ENCODE measurements at regions not wholly inside any gene's neighbourhood (a gene's known extent, or its start where the extent isn't known, plus 50 kb on each side); places are given as distances from the start of the nearest gene placed in this dataset.

DNA sequence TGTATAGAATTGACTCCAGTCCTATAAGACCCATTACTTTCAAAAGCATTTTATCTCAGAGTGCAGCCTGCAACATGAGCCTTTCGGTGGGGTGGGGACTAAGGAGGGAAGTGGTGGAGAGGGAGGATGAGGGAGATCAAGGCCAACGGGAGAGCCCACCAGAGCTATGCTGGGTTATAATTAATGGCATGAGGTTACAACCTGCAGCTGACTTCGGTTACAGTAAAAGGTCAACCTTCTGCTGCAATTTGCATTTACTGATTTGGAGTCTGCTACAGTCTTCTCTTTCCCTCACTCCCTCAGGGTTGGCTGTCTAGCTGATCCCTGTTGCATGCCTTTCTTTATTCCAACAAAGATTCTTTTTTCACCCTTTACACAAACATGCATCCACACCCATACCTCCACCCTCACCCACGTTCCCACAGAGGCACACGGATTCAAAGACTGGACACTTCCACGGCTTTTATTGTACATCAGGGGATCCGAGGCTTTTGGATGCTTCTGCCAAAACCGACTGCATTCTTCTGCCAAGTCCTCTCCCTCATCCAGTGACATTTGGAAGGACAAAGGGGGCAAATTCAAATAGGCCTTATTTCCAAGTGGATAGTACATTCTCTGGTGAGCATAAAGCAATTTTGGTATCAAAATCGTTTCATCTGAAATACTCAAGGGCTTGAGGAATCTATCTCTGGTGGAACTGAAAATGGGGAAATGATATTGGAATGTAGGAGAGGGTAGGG is 381.2 kb downstream of the NFIB start:
- Histone ChIP-seq H3K27me3 (replicated peaks in 1 of 4; ENCODE audit: control extremely low read depth in 1 of 4, control insufficient read depth in 3 of 4, insufficient read depth in 4 of 4, low read length in 3 of 4) (no peaks in the 10 kb centered on the region), H3K36me3 (replicated peaks in 1 of 2; ENCODE audit: control extremely low read depth in 1 of 2, control insufficient read depth in 1 of 2, extremely low read depth in 1 of 2, insufficient read depth in 2 of 2, low read length in 1 of 2) (no peaks in the 10 kb centered on the region), H4K20me1 (ENCODE audit: control insufficient read depth, insufficient read depth, low read length, poor library complexity, severe bottlenecking) (no peaks in the 10 kb centered on the region), H3K79me2 (ENCODE audit: control insufficient read depth, insufficient read depth, low read length) (no peaks in the 10 kb centered on the region), H2AFZ (ENCODE audit: insufficient read depth, low read depth, low read length, poor library complexity, severe bottlenecking) (no peak overlapping the region), H3K27ac (ENCODE audit: low read length in 2 of 2) (no peak overlapping the region), H3K9me3 (ENCODE audit: control extremely low read depth in 1 of 3, control insufficient read depth in 2 of 3, insufficient read depth in 1 of 3, low read length in 2 of 3) (no peaks in the 10 kb centered on the region), H3K4me3 (ENCODE audit: control extremely low read depth in 1 of 5, extremely low read depth in 1 of 5, insufficient read depth in 1 of 5, low read depth in 2 of 5, low read length in 4 of 5) (no peak overlapping the region), H3K9ac (ENCODE audit: low read length) (no peak overlapping the region), H3K4me1 (ENCODE audit: control insufficient read depth in 2 of 2, insufficient read depth in 2 of 2, low read length in 2 of 2) (no peaks in the 10 kb centered on the region), H3K4me2 (replicated peaks; ENCODE audit: low read depth, low read length, poor library complexity, severe bottlenecking) (no peak overlapping the region)
- Mint-ChIP-seq H3K4me1 (no peaks in the 10 kb centered on the region), H3K27me3 (no peaks in the 10 kb centered on the region), H3K9me3 (ENCODE audit: insufficient read depth) (no peaks in the 10 kb centered on the region), H3K4me3 (no peak overlapping the region), H3K27ac (no peak overlapping the region)
- ATAC-seq (ENCODE audit: low read depth) (no peak), DNase-seq (no peak)
- POLR2A ChIA-PET: no interaction called here
- CTCF ChIA-PET: no interaction called here
- TF ChIP-seq EZH2 (IDR thresholded peaks at IDR 0.05; ENCODE audit: borderline replicate concordance, insufficient read depth, low read depth, low read length, poor library complexity, severe bottlenecking): no peak
- TF ChIP-seq, protein P1, sequence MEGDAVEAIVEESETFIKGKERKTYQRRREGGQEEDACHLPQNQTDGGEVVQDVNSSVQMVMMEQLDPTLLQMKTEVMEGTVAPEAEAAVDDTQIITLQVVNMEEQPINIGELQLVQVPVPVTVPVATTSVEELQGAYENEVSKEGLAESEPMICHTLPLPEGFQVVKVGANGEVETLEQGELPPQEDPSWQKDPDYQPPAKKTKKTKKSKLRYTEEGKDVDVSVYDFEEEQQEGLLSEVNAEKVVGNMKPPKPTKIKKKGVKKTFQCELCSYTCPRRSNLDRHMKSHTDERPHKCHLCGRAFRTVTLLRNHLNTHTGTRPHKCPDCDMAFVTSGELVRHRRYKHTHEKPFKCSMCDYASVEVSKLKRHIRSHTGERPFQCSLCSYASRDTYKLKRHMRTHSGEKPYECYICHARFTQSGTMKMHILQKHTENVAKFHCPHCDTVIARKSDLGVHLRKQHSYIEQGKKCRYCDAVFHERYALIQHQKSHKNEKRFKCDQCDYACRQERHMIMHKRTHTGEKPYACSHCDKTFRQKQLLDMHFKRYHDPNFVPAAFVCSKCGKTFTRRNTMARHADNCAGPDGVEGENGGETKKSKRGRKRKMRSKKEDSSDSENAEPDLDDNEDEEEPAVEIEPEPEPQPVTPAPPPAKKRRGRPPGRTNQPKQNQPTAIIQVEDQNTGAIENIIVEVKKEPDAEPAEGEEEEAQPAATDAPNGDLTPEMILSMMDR (IDR thresholded peaks at IDR 0.05): no peak
- 80% methylated on average over 4 of the region's 9 CpGs for WGBS (ENCODE audit: insufficient coverage)
- intact Hi-C loops (cut with micrococcal nuclease): no loop called here

DNA sequence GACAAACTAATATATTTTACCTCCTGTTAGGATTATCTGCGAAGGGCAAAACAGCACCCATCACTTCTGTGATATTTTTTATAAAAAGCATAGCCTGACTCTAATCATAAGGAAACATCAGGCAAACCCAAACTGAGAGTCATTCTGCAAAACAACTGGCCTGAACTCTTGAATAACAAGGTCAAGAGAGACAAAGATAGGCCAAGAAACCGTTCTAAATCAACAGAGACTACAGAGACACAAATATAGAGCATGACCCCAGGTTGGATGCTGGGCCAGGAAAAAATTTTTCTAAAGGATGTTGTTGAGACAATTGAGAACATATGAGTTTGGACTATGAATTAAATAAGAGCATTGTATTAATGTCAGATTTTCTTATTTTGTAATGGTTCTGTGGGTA is 384.9 kb downstream of the NFIB start:
- no peak overlapping the region for H3K4me3 Mint-ChIP-seq
- H2AFZ ChIP-seq (ENCODE audit: insufficient read depth, low read depth, low read length, poor library complexity, severe bottlenecking): no peak overlapping the region
- ChIA-PET CTCF (no interaction called here), POLR2A (no interaction called here)
- no CpG with 5 or more reads among the region's 2 CpGs for WGBS (ENCODE audit: insufficient coverage)
- no peak overlapping the region for H3K9ac ChIP-seq (ENCODE audit: low read length)
- H3K4me1 Mint-ChIP-seq: no peaks in the 10 kb centered on the region
- ATAC-seq (ENCODE audit: low read depth) (no peak), DNase-seq (no peak)
- H3K4me2 ChIP-seq (replicated peaks; ENCODE audit: low read depth, low read length, poor library complexity, severe bottlenecking): no peak overlapping the region
- no peaks in the 10 kb centered on the region for H3K27me3 Mint-ChIP-seq
- peaks cover 2% of the 10 kb centered on the region for H3K9me3 Mint-ChIP-seq (ENCODE audit: insufficient read depth)
- peaks cover 0 to 3% (median 0%) of the 10 kb centered on the region in 3 donors for H3K9me3 ChIP-seq (ENCODE audit: control extremely low read depth in 1 of 3, control insufficient read depth in 2 of 3, insufficient read depth in 1 of 3, low read length in 2 of 3)
- no peaks in the 10 kb centered on the region for H3K36me3 ChIP-seq (replicated peaks in 1 of 2; ENCODE audit: control extremely low read depth in 1 of 2, control insufficient read depth in 1 of 2, extremely low read depth in 1 of 2, insufficient read depth in 2 of 2, low read length in 1 of 2)
- H3K79me2 ChIP-seq (ENCODE audit: control insufficient read depth, insufficient read depth, low read length): no peaks in the 10 kb centered on the region
- intact Hi-C loops (cut with micrococcal nuclease): no loop called here
- H3K4me1 ChIP-seq (ENCODE audit: control insufficient read depth in 2 of 2, insufficient read depth in 2 of 2, low read length in 2 of 2): no peaks in the 10 kb centered on the region
- no peak overlapping the region for H3K4me3 ChIP-seq (ENCODE audit: control extremely low read depth in 1 of 5, extremely low read depth in 1 of 5, insufficient read depth in 1 of 5, low read depth in 2 of 5, low read length in 4 of 5)
- TF ChIP-seq, protein P1 (IDR thresholded peaks at IDR 0.05): no peak
- no peak for TF ChIP-seq EZH2 (IDR thresholded peaks at IDR 0.05; ENCODE audit: borderline replicate concordance, insufficient read depth, low read depth, low read length, poor library complexity, severe bottlenecking)
- no peak overlapping the region for H3K27ac ChIP-seq (ENCODE audit: low read length in 2 of 2)
- no peaks in the 10 kb centered on the region for H3K27me3 ChIP-seq (replicated peaks in 1 of 4; ENCODE audit: control extremely low read depth in 1 of 4, control insufficient read depth in 3 of 4, insufficient read depth in 4 of 4, low read length in 3 of 4)
- no peaks in the 10 kb centered on the region for H4K20me1 ChIP-seq (ENCODE audit: control insufficient read depth, insufficient read depth, low read length, poor library complexity, severe bottlenecking)
- no peak overlapping the region for H3K27ac Mint-ChIP-seq

Measured in B cell (primary cell).